GM18517 (cell line): ENCODE measurements at regions not wholly inside any gene's neighbourhood (a gene's known extent, or its start where the extent isn't known, plus 50 kb on each side); places are given as distances from the start of the nearest gene placed in this dataset.
"Not testable (repeated sequence)": the region's sequence is repeated elsewhere in the genome, so short reads cannot be mapped to it uniquely, and the experiment has no call there.

Source experiments
- ATAC-seq: cut with Tn5 transposase; IDR thresholded peaks from one replicate; pipeline ENCODE4 v1.9.1; 2021; ENCODE audit warnings: mild to moderate bottlenecking, moderate library complexity; ENCODE audit not compliant: unreplicated experiment

DNA sequence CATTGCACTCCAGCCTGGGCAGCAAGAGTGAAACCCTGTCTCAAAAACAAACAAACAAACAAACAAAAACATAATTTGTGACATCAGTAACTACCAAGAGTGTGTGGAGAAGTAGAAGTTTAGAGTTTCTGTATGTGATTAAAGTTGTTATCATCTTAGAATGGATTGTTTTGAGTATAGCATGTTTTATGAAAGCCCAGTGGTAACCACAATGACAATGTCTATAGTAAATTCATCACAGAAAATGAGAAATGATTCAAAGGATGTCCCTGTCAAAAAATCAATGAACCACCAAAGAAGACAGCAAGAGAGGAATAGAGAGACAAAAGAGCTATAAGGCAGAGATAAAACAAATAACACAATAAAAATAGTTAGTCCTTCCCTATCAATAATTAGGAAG, 1299.2 kb downstream of the CNTNAP5 start:
- no peak for ATAC-seq

DNA sequence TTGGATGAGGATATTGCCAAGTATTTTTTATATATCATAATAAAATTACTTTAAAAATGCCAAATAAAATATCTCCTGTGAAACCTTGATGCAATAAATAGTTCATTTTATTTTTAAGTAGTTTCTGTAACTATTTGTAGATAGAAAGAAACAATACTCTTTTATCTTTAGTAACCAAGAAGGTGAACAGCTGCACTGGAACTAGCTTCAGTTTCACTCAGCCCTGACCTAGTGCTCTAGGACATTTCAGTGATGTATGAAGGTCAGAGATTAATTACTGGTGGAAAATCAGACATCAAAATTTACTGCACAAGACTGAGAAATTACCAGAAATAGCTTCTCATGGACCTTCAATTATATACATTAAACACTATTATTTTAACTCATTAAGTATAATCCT, 1305.0 kb downstream of the CNTNAP5 start:
- peak; percentile 83 for ATAC-seq

DNA sequence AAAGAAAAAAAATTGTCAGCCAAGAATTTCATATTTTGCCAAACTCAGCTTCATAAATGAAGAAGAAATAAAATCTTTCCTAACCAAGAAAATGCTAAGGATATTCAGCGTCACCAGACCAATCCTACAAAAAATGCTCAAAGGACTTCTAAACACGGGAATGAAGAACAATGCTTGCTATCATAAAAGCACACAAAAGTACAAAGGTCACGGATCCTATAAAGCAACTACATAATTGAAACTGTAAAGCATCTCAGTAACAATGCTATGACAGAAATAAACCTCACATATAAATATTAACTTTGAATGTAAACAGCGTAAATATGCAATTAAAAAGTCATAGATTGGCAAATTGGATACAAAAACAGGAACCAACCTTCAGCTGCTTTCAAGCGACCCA, 1314.6 kb upstream of the GYPC start:
- ATAC-seq = no peak

DNA sequence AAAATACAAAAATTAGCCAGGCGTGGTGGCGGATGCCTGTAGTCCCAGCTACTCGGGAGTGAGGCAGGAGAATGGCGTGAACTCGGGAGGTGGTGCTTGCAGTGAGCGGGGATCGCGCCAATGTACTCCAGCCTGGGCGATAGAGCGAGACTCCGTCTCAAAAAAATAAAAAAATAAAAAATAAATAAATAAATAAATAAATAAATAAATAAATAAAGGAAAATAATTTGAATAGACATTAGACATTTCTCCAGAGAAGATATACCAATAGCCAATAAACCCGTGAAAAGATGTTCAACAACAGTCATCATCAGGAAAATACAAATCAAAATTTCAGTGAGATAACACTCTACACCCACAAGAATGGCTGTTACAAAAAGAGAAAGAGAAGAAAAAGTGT, 1302.4 kb upstream of the GYPC start:
- not testable (repeated sequence) for ATAC-seq

DNA sequence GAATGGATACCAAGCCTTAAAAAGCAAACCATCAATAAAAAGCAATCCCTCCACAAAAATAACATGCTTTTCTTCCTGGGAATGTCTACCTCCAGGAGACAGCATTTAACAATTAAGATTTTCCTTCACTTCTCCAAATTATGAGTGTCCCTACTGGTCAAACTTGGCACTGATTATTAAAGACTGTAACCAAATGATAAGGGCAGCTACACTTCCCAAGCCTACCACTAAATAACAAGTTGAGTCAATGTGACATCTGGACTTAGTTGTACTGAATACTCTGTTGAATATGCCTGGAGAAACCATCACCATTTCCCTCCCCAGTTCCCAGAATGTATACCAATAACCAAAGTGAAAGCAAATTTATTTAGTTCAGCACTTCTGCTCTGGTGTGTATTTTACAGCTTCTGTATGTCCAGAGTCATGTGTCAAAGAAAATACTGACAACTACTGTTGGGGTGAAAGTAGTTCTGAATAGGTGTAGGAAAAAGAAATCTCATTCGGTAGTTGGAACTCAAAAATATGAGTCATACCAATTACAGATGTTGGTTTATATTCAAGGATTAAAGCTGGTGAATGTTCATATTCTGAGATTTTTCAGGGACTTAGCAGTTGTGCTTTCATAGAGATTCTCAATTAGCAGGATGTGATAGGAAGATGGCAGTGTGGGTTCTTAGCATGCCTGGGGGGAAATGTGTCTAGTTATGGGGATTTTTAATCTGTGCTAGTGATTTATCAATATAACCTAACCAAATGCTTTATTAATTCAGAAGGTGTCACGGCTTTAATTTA, 1291.6 kb upstream of the GYPC start:
- no peak for ATAC-seq

DNA sequence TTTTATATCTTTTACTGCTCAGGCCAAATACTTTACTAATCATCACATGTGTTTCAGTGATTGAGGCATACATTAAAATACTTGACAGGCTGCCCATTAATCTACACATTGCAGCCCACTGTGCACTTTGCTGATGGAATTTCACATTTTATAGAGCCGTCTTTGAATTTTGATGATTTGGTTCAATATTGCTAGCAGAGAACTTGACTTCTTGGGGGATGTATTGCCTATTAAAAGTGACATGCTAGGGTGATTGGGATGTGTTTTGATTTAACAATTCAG, 1291.0 kb upstream of the GYPC start:
- ATAC-seq = no peak

DNA sequence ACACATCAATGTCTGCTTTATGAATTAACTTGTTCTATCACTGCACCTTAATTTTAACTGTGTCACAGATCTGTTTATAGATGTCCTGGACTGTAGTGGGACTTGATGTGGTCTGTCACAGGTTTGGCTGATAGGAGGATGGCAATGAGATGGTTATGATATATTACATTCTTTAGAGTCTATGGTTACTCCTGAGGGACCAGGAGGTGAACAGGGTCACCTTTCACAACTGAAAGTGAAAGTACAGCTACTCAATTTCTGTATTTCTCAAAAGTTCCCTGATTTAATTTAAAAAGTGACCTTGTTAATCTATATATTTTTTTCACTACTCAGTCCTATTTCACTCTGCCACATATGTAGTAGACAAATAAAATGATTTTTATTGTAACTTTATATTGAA, 1284.1 kb upstream of the GYPC start:
- ATAC-seq = no peak

DNA sequence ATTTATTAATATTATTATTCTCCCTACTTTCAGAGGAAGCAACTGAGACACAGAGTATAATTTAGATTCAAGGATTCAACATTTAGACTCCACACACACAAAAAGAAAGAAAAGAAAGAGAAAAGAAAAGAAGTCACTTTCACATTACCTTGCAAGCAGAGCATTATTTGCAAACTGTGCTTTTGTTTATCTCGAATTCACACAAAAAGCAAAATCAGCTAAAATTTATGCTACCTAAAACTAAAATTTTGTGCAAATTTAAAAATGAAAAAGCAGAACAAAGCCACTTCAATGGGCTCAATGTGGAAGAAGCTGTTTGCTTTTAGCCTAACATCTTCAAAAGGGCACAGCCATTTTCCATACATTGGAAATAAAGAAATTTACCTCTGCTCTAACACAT, 1282.7 kb upstream of the GYPC start:
- ATAC-seq = no peak

DNA sequence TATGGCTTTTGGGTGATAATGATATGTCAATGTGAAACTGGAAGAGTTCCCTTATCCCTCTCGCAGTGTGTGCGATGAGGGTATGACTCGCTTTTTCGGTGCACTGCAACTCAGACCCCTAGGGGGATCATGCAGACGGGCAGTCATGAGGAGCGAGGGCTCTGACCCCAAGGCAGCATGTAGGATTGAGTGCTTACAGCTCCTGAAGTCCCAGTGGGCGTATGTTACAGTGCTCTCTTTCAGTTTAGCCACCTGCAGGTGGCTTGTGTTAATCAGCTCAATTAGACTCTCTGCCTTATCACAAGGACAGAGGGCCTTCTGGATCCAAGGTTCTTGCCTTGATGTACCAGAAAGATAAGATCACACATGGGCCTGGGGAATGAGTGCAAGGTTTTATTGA, 1269.9 kb upstream of the GYPC start:
- no peak for ATAC-seq

DNA sequence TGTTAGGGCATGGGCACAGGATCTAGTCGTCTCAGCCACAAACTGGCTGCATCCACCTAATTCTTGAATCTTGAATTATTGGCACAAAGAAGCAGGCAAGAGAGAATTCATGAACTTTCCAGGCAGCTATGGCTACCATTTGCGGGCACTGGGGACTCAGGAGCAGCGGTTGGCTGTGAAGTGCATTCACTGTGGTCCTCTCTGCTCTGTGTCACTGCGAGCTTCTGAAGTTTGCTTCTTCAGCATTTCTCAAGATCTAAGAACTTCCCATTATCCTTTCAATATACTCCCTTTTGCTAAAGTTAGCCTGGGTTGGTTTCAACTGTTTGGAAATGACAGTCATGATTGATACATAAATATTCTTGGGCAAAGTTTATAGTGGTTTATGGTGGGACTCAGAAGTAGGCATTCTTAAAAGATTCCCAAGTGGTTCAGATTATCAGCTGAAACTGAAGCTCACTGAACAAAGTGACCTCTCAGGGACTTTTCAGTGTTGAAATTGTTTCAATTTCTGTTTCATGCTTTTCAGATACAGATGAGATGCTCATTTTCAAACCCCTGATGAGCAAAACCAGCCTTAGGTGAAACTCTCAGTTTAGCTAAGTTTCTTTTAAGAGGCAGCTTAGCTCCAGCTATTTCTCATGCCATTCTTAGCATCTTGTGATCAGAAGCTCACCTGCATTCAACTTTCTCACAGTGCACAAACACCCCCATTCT, 1258.3 kb upstream of the GYPC start:
- peak; percentile 89 for ATAC-seq

DNA sequence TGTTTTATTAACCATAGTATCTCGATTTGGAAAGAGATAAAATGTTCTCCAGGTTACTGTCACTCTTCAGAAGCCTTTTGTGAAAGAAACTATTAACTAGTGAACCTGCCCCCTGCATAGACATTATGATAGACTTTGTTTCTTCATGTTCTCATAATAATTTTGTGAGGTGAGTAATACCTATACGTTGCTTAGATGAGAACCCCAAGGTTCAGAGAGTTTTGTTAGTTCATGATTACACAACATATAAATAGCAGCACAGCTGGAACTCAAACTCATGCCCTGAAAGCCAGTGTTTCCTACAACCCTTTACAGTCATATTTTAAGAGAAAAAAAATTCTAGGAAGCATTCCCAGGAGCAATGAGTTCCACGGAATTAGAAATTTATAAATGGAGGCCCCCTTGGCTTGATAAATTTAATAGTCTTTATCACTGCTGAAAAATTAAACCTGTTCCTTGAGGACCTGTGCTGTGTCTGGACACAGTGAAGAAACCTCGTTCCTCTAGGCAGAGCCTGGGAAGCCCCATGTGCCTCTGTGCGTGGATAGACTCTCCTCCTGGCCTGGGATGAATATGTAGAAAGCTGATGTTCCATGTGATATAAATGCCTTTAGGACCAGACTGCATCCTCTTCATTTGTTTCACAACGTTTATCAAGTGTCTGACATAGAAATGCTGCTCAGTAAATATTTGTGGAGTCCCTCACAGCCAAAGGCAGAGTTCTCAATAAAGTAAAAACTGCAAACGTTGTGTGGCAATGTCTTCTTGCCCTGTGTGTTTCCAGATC, 1257.0 kb upstream of the GYPC start:
- ATAC-seq = peak; percentile 51

DNA sequence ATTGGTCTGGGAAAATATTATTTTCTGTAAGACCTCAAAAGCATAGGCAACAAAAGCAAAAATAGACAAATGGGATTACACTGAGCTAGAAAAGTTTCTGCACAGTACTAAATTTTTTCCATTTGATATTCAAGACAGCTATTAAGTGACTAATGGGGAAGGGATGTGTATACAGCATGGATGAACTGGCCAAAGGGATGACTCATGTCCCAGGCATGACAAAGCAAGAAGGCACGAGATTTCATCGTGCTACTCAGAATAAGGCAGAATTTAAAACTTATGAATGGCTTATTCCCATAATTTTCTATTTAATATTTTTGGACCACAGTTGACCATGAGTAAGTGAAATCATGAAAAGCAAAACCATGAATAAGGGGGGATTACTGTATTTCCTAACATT, 1250.1 kb upstream of the GYPC start:
- ATAC-seq = no peak

DNA sequence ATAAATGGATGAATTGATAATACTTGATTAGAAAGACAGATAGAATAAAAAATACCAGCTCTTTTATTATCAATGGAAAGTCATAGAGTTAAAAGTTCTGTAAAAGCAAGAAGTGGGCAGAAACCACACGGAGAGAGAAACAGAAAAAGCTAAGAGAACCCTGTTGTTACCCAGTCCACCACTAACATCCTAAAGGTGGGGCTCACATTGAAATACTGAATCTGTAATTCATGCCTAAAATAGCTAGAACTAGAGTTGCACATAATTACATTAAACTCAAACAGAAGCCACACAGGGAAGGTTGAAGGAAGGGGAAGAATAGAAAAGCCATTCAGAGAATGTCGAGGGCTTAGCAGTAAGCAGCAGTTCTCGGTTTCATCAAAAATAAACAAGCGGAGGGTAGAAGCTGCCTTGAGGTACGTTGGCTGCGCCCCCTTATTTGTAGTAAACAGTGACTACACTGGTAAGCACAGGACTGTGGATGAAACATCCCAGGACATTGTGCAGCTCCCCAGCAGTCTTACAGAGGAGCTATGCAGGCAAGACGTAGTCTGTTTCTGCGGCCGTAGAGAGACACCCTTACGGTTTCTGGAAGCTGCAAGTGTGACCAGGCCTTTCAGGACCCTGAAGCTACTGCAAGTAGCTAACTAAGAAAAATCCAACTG, 1247.0 kb upstream of the GYPC start:
- no peak for ATAC-seq

DNA sequence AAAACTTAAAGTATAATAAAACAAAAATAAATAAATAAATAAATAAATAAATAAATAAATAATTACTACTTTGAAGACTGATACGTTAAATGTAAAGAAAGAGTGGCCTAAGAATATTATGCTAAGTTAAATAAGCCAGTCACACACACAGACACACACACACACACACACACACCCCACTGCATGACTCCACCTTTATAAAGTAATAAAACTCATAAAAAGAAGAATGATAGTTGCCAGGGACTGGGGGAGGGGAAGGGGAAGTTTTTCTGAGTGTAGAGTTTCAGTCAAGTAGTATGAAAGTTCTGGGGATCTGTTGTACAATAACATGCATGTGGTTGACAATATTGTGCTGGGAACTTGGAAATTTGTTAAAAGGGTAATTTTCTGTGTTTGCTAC, 1237.5 kb upstream of the GYPC start:
- ATAC-seq = no peak

DNA sequence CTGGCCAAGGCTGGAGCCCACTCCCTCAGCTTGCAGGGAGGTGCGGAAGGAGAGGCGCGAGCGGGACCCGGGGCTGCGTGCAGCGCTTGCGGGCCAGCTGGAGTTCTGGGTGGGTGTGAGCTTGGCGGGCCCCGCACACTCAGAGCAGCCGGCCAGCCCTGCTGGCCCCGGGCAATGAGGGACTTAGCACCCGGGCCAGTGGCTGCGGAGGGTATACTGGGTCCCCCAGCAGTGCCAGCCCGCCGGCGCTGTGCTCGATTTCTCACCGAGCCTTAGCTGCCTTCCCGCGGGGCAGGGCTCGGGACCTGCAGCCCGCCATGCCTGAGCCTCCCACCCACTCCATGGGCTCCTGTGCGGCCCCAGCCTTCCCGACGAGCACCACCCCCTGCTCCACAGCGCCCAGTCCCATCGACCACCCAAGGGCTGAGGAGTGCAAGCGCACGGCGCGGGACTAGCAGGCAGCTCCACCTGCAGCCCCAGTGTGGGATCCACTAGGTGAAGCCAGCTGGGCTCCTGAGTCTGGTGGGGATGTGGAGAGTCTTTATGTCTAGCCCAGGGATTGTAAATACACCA, 1233.7 kb upstream of the GYPC start:
- ATAC-seq = not testable (repeated sequence)

DNA sequence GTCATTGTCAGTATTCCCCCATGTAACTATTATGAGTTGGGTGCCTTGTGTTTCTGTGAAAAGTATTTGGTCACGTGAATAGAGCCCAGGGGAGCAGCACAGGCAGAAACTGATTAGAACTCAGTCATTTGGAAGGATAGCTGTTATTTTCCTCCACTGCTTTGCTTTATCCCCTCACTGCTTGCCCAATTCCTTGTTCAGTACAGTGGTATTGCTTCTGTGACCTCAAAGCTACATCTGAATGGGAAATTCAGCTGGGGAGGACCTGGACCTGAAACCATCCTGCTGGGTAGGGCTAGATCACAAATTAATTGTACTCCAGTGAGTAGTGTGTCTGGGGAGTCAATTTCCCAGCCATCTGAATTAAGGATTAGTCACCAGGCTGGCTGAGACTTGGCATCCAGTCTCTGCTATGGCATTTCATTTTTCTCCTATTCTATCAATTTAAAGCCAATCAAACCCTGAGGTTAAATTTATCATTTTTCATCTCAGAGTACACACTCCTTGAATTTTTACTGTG, 1231.6 kb upstream of the GYPC start:
- no peak for ATAC-seq

DNA sequence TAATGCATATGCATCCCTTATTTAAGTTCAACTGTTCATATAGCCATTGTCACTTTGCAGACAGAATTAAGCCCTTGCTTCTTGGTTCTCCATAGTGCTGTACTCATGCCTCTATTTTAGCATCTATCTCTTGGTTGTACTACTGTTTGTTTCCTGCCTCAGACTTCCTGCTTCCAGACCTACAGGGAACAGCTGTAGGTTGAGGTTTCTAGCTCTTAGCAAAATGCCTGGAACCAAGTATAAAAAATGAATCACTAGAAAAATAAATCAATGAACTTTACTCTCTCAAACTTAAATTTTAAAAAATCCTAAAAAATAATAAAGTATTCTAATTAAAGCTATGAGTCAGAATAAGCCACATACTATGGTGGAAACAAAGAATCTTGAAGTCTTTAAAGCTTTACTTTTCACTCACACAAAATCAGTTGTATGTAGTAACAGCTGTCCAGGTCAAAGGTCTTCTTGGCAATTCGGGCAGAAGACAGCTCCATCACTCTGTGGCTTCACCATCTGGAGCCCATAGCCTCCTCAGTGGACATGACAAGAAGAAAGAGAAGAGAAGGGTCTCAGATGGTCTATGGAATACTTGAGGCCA, 1228.1 kb upstream of the GYPC start:
- no peak for ATAC-seq

DNA sequence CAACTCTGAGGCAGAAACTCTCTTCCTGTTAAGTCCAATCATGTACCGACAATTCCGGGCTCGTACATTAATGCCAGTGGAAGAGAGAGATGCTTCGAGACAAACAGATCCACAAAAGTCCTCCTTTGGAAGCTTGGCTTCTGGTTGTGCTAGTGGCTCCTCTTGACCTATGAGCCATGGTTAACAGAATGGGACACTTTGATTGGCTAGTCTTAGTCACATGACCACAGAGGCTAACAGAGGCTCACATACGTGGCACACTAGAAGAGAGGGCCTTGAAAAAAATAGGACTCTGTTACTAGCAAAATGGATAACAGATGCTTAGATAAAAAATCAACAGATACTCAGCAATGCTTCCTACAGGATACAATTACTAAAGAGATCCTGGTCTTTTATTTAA, 1211.9 kb upstream of the GYPC start:
- ATAC-seq = no peak

DNA sequence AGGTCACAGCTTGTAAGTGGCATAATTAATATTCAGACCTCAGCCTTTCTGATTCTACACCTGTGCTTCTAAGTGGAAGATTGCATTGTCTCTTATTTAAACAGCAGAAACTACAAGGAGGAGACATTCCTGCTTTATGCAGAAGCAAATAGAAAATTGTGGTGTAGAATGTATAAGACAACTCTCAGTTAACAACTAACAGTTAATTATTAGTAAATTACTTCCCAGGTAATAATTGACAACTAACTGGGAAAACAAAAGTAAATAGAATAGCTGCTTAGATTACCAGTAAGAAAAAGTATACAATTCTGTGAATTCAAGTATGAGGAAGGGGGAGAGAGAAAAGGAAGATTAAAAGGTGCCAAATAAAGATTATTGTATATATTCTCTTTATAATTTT, 1210.5 kb upstream of the GYPC start:
- no peak for ATAC-seq

DNA sequence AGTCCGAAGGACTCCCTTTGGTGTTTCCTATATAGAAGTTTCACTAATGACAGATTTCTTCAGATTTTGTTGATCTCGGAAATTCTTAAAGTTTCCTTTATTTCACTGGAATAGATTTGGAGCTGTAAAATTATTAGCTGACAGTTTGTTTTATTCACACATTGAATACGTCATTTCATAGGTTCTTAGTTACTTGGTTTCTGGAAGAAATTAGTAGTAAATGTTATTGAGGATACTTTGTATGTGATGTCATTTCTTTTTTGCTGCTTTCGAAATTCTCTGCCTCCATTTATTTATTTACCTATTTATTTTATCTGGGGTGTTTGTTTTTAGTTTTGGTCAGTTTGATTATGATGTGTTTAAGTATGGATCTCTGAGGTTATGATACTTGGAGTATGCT, 1205.9 kb upstream of the GYPC start:
- ATAC-seq = no peak

DNA sequence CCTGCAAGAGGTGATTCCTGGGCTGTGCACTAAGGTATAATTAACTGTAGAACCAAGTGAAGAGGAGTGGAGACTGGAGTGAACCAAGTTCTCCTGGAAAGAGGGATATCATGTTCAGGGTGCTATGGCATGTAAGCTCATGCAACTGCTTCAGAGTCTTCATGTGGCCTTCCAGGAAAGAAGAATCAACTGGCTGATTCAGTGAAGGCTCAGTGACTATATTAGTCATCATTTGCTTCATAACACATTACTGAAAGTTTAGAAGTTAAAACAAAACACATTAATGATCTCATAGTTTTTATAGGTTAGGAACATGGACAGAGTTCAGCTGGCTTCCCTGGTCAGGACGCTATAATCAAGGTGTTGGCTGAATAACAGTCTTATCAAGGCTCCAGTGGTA, 1200.8 kb upstream of the GYPC start:
- no peak for ATAC-seq
